ENCODE measurements at regions not wholly inside any gene's neighbourhood (a gene's known extent, or its start where the extent isn't known, plus 50 kb on each side); places are given as distances from the start of the nearest gene placed in this dataset.

- POLR2A ChIA-PET, result no interaction called here
- Mint-ChIP-seq H3K27ac (no peak overlapping the region), H3K36me3 (peaks cover 0 to 5% (median 0%) of the 10 kb centered on the region in 3 donors), H3K9me3 (peaks cover 4 to 29% (median 11%) of the 10 kb centered on the region in 9 donors), H3K4me1 (no peaks in the 10 kb centered on the region), H3K27me3 (peaks cover 0 to 16% (median 9%) of the 10 kb centered on the region in 5 donors), H3K4me3 (no peak overlapping the region)
- DNase-seq, result no peak
- ATAC-seq, result no peak
Measured at GRCh38 chr4:41380511-41381157, 123.9 kb downstream of the UCHL1 start.

GRCh38 chr4:41381384-41381783, 124.7 kb downstream of the UCHL1 start:
- Mint-ChIP-seq H3K27me3 (peaks cover 0 to 16% (median 9%) of the 10 kb centered on the region in 5 donors), H3K27ac (no peak overlapping the region), H3K4me1 (no peaks in the 10 kb centered on the region), H3K36me3 (peaks cover 0 to 5% (median 0%) of the 10 kb centered on the region in 3 donors), H3K9me3 (peaks cover 4 to 29% (median 11%) of the 10 kb centered on the region in 9 donors), H3K4me3 (no peak overlapping the region)
- no peak for DNase-seq
- ATAC-seq, result no peak
- POLR2A ChIA-PET, result no interaction called here

GRCh38 chr4:41384992-41385391, 128.3 kb downstream of the UCHL1 start:
- H3K4me1 Mint-ChIP-seq, result no peaks in the 10 kb centered on the region
- H3K27me3 Mint-ChIP-seq, result peaks cover 0 to 16% (median 6%) of the 10 kb centered on the region in 5 donors
- no peak overlapping the region for H3K27ac Mint-ChIP-seq
- DNase-seq (no peak), ATAC-seq (no peak)
- POLR2A ChIA-PET, result no interaction called here
- no peaks in the 10 kb centered on the region for H3K36me3 Mint-ChIP-seq
- no peak overlapping the region for H3K4me3 Mint-ChIP-seq
- peaks cover 0 to 11% (median 3%) of the 10 kb centered on the region in 9 donors for H3K9me3 Mint-ChIP-seq

- H3K9me3 Mint-ChIP-seq, result peaks cover 0 to 11% (median 2%) of the 10 kb centered on the region in 9 donors
- peaks cover 0 to 16% (median 6%) of the 10 kb centered on the region in 5 donors for H3K27me3 Mint-ChIP-seq
- no peaks in the 10 kb centered on the region for H3K4me1 Mint-ChIP-seq
- no peak overlapping the region for H3K4me3 Mint-ChIP-seq
- DNase-seq, result no peak
- POLR2A ChIA-PET, result no interaction called here
- H3K36me3 Mint-ChIP-seq, result no peaks in the 10 kb centered on the region
- H3K27ac Mint-ChIP-seq, result no peak overlapping the region
- ATAC-seq, result no peak
Measured at GRCh38 chr4:41385481-41385880, 128.8 kb downstream of the UCHL1 start.

- H3K27ac Mint-ChIP-seq, result no peak overlapping the region
- ATAC-seq (no peak), DNase-seq (no peak)
- H3K27me3 Mint-ChIP-seq, result peaks cover 0 to 15% (median 6%) of the 10 kb centered on the region in 5 donors
- no peaks in the 10 kb centered on the region for H3K36me3 Mint-ChIP-seq
- peaks cover 0 to 11% (median 2%) of the 10 kb centered on the region in 9 donors for H3K9me3 Mint-ChIP-seq
- no peaks in the 10 kb centered on the region for H3K4me1 Mint-ChIP-seq
- H3K4me3 Mint-ChIP-seq, result no peak overlapping the region
- POLR2A ChIA-PET, result no interaction called here
Measured at GRCh38 chr4:41388080-41388479, 131.4 kb downstream of the UCHL1 start.

GRCh38 chr4:41389356-41389755, 132.6 kb downstream of the UCHL1 start:
- Mint-ChIP-seq H3K9me3 (peaks cover 0 to 7% (median 0%) of the 10 kb centered on the region in 9 donors), H3K27ac (no peak overlapping the region), H3K4me1 (no peaks in the 10 kb centered on the region), H3K36me3 (no peaks in the 10 kb centered on the region), H3K4me3 (no peak overlapping the region), H3K27me3 (peaks cover 0 to 12% (median under 1%) of the 10 kb centered on the region in 5 donors)
- DNase-seq (no peak), ATAC-seq (no peak)
- POLR2A ChIA-PET, result no interaction called here

GRCh38 chr4:41390661-41391060, 133.9 kb downstream of the UCHL1 start:
- Mint-ChIP-seq H3K27me3 (peaks cover 0 to 10% (median 2%) of the 10 kb centered on the region in 5 donors), H3K27ac (no peak overlapping the region), H3K9me3 (peaks cover 0 to 8% (median 0%) of the 10 kb centered on the region in 9 donors), H3K4me1 (no peaks in the 10 kb centered on the region), H3K4me3 (no peak overlapping the region), H3K36me3 (peaks cover 0 to 3% (median 0%) of the 10 kb centered on the region in 3 donors)
- POLR2A ChIA-PET, result no interaction called here
- ATAC-seq, result no peak
- DNase-seq, result no peak

- Mint-ChIP-seq H3K9me3 (peaks cover 0 to 11% (median 0%) of the 10 kb centered on the region in 9 donors), H3K4me3 (no peak overlapping the region), H3K36me3 (peaks cover 0 to 3% (median 0%) of the 10 kb centered on the region in 3 donors), H3K4me1 (no peaks in the 10 kb centered on the region), H3K27me3 (peaks cover 0 to 13% (median 3%) of the 10 kb centered on the region in 5 donors), H3K27ac (no peak overlapping the region)
- POLR2A ChIA-PET, result no interaction called here
- DNase-seq, result no peak
- no peak for ATAC-seq
Measured at GRCh38 chr4:41391271-41391670, 134.5 kb downstream of the UCHL1 start.

- Mint-ChIP-seq H3K36me3 (peaks cover 0 to 3% (median 0%) of the 10 kb centered on the region in 3 donors), H3K9me3 (peaks cover 0 to 8% (median 2%) of the 10 kb centered on the region in 9 donors), H3K27me3 (peaks cover 0 to 10% (median 3%) of the 10 kb centered on the region in 5 donors), H3K4me1 (no peaks in the 10 kb centered on the region), H3K4me3 (no peak overlapping the region), H3K27ac (no peak overlapping the region)
- ATAC-seq (no peak), DNase-seq (no peak)
- POLR2A ChIA-PET, result no interaction called here
Measured at GRCh38 chr4:41394481-41394894, 137.8 kb downstream of the UCHL1 start.

- peaks cover 0 to 3% (median 0%) of the 10 kb centered on the region in 3 donors for H3K36me3 Mint-ChIP-seq
- H3K27ac Mint-ChIP-seq, result no peak overlapping the region
- peaks cover 0 to 7% (median 3%) of the 10 kb centered on the region in 5 donors for H3K27me3 Mint-ChIP-seq
- H3K4me3 Mint-ChIP-seq, result no peak overlapping the region
- DNase-seq (no peak), ATAC-seq (no peak)
- POLR2A ChIA-PET, result no interaction called here
- H3K4me1 Mint-ChIP-seq, result no peaks in the 10 kb centered on the region
- peaks cover 0 to 7% (median 2%) of the 10 kb centered on the region in 9 donors for H3K9me3 Mint-ChIP-seq
Measured at GRCh38 chr4:41396214-41396613, 139.5 kb downstream of the UCHL1 start.

GRCh38 chr4:41396869-41397268, 140.1 kb downstream of the UCHL1 start:
- Mint-ChIP-seq H3K27me3 (peaks cover 0 to 7% (median 3%) of the 10 kb centered on the region in 5 donors), H3K4me1 (no peaks in the 10 kb centered on the region)
- POLR2A ChIA-PET, result no interaction called here

GRCh38 chr4:41399231-41399630, 138.7 kb upstream of the LIMCH1 start:
- Mint-ChIP-seq H3K4me3 (no peak overlapping the region), H3K27ac (no peak overlapping the region), H3K27me3 (peaks cover 0 to 7% (median 3%) of the 10 kb centered on the region in 5 donors), H3K36me3 (peaks cover 0 to 3% (median 0%) of the 10 kb centered on the region in 3 donors), H3K9me3 (peaks cover 0 to 7% (median 2%) of the 10 kb centered on the region in 9 donors), H3K4me1 (no peaks in the 10 kb centered on the region)
- POLR2A ChIA-PET, result no interaction called here
- ATAC-seq (no peak), DNase-seq (no peak)

More at GRCh38 chr4:41396869-41397268, 140.1 kb downstream of the UCHL1 start:
- Mint-ChIP-seq H3K27ac (no peak overlapping the region), H3K36me3 (peaks cover 0 to 3% (median 0%) of the 10 kb centered on the region in 3 donors), H3K9me3 (peaks cover 0 to 7% (median 2%) of the 10 kb centered on the region in 9 donors), H3K4me3 (no peak overlapping the region)
- DNase-seq, result no peak
- ATAC-seq, result no peak

- no peak overlapping the region for H3K27ac Mint-ChIP-seq
- no peaks in the 10 kb centered on the region for H3K36me3 Mint-ChIP-seq
- POLR2A ChIA-PET, result no interaction called here
- ATAC-seq (no peak), DNase-seq (no peak)
- H3K9me3 Mint-ChIP-seq, result peaks cover 0 to 7% (median 2%) of the 10 kb centered on the region in 9 donors
- no peaks in the 10 kb centered on the region for H3K4me1 Mint-ChIP-seq
- peaks cover 0 to 7% (median 3%) of the 10 kb centered on the region in 5 donors for H3K27me3 Mint-ChIP-seq
- no peak overlapping the region for H3K4me3 Mint-ChIP-seq
Measured at GRCh38 chr4:41400296-41400695, 137.7 kb upstream of the LIMCH1 start.
